HEK293T (cell line): ENCODE measurements at regions not wholly inside any gene's neighbourhood (a gene's known extent, or its start where the extent isn't known, plus 50 kb on each side); places are given as distances from the start of the nearest gene placed in this dataset.
"Not testable (repeated sequence)": the region's sequence is repeated elsewhere in the genome, so short reads cannot be mapped to it uniquely, and the experiment has no call there.

ENCODE experiments used
- CTCF ChIA-PET: fragments of 350-600 bp; formaldehyde crosslinking; extraction: SDS; loops from one replicate; lab custom pipeline; 2021; ENCODE audit warnings: antibody characterized with exemption, inconsistent platforms; lab: Yijun Ruan, JAX
- POLR2A ChIA-PET: fragments of 350-600 bp; formaldehyde crosslinking; extraction: SDS; loops from one replicate; lab custom pipeline; 2020; ENCODE audit warnings: antibody characterized with exemption, inconsistent platforms; lab: Yijun Ruan, JAX
- DNase-seq: peaks from one replicate; pipeline ENCODE4 v3.0.0; 2012; ENCODE audit warnings: mixed read lengths; ENCODE audit errors: extremely low spot score
- ARNT ChIP-seq: fragments of 450-650 bp; IDR thresholded peaks from 2 replicates; pipeline ENCODE4 v1.6.1; 2017; ENCODE audit warnings: mild to moderate bottlenecking
- BHLHE40 ChIP-seq: fragments of 450-650 bp; IDR thresholded peaks from 2 replicates; pipeline ENCODE4 v1.6.1; 2016; ENCODE audit warnings: mild to moderate bottlenecking, moderate library complexity, borderline replicate concordance
- CTBP1 ChIP-seq: fragments of 450-650 bp; IDR thresholded peaks from 2 replicates; pipeline ENCODE4 v1.6.1; 2016; ENCODE audit warnings: borderline replicate concordance
- ELF4 ChIP-seq: fragments of 450-650 bp; IDR thresholded peaks from 2 replicates; pipeline ENCODE4 v1.6.1; 2017; ENCODE audit warnings: antibody characterized with exemption
- FOXA1 ChIP-seq: fragments of 450-650 bp; IDR thresholded peaks from 2 replicates; pipeline ENCODE4 v1.6.1; 2016; ENCODE audit warnings: mild to moderate bottlenecking
- FOXK2 ChIP-seq: fragments of 450-650 bp; IDR thresholded peaks from 2 replicates; pipeline ENCODE4 v1.6.1; 2016; ENCODE audit warnings: mild to moderate bottlenecking
- FOXM1 ChIP-seq: fragments of 450-650 bp; IDR thresholded peaks from 2 replicates; pipeline ENCODE4 v1.6.1; 2017; ENCODE audit warnings: mild to moderate bottlenecking, borderline replicate concordance
- HDGF ChIP-seq: fragments of 450-650 bp; IDR thresholded peaks from 2 replicates; pipeline ENCODE4 v1.6.1; 2017; ENCODE audit warnings: antibody characterized with exemption, borderline replicate concordance
- L3MBTL2 ChIP-seq: fragments of 450-650 bp; conservative IDR thresholded peaks from 2 replicates; pipeline ENCODE4 v1.6.1; 2016; ENCODE audit warnings: mild to moderate bottlenecking
- LEF1 ChIP-seq: fragments of 450-650 bp; IDR thresholded peaks from 2 replicates; pipeline ENCODE4 v1.6.1; 2017; ENCODE audit warnings: mild to moderate bottlenecking, borderline replicate concordance
- NFRKB ChIP-seq: fragments of 450-650 bp; IDR thresholded peaks from 2 replicates; pipeline ENCODE4 v1.6.1; 2016; ENCODE audit warnings: mild to moderate bottlenecking, moderate library complexity
- SP1 ChIP-seq: fragments of 450-650 bp; IDR thresholded peaks from 2 replicates; pipeline ENCODE4 v1.6.1; 2017
- SUZ12 ChIP-seq: fragments of 450-650 bp; IDR thresholded peaks from 2 replicates; pipeline ENCODE4 v1.6.1; 2016; ENCODE audit warnings: mild to moderate bottlenecking
- TARDBP ChIP-seq: fragments of 450-650 bp; IDR thresholded peaks from 2 replicates; pipeline ENCODE4 v1.6.1; 2016
- ZNF384 ChIP-seq: fragments of 450-650 bp; IDR thresholded peaks from 2 replicates; pipeline ENCODE4 v1.6.1; 2016
- TF ChIP-seq, protein P1 (sequence below): fragments of 450-650 bp; IDR thresholded peaks from 2 replicates; pipeline ENCODE4 v1.6.1; 2016

DNA sequence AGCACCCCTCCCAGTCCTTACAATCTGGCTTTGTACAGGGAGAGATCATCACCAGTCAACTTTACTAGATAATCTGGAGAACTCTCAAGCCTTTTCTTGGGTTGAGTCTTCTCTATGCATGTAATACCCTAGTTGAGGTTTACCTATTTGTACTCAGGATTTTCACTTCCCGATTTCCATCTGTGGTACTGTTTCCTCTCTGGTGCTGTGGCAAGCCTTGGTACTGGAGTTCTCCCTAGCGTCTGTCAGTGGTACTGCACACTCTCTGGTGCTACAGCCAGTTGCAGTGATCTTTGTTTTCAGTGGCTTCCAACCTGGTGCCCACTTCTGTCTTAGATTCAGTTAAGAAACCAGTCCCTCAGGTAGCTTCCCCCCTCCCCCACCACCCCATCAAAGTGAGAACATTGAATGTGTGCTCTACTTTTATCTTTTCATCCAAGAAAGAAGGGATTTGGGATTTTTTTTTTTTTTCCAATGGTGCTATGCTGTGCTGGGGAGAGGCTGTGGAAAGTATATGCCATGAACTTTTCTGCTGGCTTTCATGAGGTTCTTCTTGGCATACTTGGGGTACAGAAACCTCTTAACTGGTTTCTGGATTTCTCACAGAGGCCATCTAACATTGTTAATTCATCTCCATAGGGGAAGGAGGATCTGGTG is 69.4 kb upstream of the EVL start:
- ChIA-PET CTCF (interaction anchor here (1.4 to 1.5 kb wide), 2 partner anchors 13 to 26 kb away, joined by 4 to 6 read pairs; no protein-coding TSS in a partner anchor), POLR2A (no interaction called here)
- DNase-seq, result peak; percentile 73
- TF ChIP-seq HDGF (no peak), SUZ12 (no peak), FOXK2 (no peak), ZNF384 (no peak), FOXA1 (no peak), LEF1 (no peak), ELF4 (no peak), BHLHE40 (no peak), L3MBTL2 (no peak), SP1 (no peak), FOXM1 (no peak), TARDBP (no peak), ARNT (no peak), CTBP1 (no peak), NFRKB (no peak)
- TF ChIP-seq, protein P1, sequence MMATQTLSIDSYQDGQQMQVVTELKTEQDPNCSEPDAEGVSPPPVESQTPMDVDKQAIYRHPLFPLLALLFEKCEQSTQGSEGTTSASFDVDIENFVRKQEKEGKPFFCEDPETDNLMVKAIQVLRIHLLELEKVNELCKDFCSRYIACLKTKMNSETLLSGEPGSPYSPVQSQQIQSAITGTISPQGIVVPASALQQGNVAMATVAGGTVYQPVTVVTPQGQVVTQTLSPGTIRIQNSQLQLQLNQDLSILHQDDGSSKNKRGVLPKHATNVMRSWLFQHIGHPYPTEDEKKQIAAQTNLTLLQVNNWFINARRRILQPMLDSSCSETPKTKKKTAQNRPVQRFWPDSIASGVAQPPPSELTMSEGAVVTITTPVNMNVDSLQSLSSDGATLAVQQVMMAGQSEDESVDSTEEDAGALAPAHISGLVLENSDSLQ, result no peak

DNA sequence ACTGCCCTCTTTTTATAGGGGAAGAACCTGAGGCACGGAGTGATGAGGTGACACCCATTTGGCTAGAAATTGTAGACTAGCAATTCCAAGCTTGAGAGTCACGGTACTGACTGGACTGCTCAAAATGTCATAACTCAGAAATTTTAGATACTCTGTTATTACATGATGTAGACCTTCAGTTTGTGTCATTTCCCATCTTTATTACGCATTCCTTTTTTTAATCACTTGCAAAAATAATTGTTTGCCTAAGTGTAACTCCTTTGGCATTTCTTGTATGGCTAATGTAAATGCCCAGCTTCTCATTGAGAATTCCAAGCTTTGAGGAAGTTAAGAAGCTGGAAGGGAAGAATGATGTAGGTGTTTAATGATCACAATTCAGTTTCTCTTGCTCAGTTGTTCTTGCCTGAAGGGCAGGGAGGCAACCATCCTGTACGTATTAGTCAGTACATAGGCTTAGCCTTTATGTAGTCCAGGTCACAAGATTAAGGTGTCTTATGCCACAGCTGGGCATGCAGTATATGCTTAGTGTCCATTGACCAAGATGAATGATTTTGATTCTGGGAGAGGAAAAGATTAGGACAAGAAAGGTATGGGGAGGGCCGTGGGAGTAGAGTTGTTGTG is 68.2 kb upstream of the EVL start:
- ChIA-PET POLR2A (no interaction called here), CTCF (interaction anchor here (1.4 to 1.5 kb wide), 3 partner anchors 14 to 24 kb away, joined by 3 to 6 read pairs (median 4); no protein-coding TSS in a partner anchor)
- DNase-seq, result no peak
- TF ChIP-seq SP1, result no peak
- TF ChIP-seq ELF4, result no peak
- TF ChIP-seq ZNF384, result no peak
- TF ChIP-seq BHLHE40, result no peak
- no peak for TF ChIP-seq FOXM1

DNA sequence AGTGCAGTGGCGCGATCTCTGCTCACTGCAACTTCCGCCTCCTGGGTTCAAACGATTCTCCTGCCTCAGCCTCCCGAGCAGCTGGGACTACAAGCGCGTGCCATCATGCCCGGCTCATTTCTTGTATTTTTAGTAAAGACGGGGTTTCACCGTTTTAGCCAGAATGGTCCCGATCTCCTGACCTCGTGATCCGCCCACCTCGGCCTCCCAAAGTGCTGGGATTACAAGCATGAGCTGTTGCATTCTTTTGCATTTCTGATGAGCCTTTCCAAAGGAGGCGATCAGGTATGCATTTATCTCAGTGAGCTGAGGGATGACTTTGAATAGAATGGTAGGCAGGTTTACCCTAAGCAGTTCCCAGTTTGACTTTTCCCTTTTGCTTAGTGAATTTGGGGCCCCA is 64.8 kb upstream of the EVL start:
- CTCF ChIA-PET, DNase-seq, POLR2A ChIA-PET: not testable (repeated sequence)

DNA sequence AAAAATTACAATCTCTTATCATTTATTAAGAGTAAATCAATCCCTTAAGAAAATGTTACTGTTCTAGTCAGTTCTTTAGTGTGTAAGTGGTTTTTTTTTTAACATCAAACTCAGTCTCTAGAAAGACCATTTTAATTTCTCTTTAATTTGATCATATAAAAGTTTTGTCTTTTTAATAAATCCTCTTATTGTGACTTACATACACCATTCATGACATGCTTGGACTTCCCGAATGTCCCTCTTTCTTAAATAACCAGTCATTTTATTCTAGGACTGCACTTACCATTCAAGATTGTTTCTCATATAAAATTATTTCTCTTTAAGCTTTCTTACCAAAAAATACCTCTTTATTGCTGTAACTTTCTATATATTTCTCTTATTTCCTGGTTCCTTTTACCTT is 60.8 kb upstream of the EVL start:
- no peak for TF ChIP-seq L3MBTL2
- no peak for TF ChIP-seq BHLHE40
- TF ChIP-seq NFRKB, result no peak
- no peak for TF ChIP-seq ZNF384
- TF ChIP-seq FOXA1, result no peak
- TF ChIP-seq HDGF, result no peak
- no peak for TF ChIP-seq ARNT
- TF ChIP-seq FOXM1, result no peak
- TF ChIP-seq ELF4, result no peak
- no peak for TF ChIP-seq TARDBP
- TF ChIP-seq FOXK2, result no peak
- no peak for TF ChIP-seq LEF1
- no peak for TF ChIP-seq SP1
- no peak for TF ChIP-seq CTBP1
- TF ChIP-seq, protein P1, result no peak
- TF ChIP-seq SUZ12, result no peak
- CTCF ChIA-PET, result no interaction called here
- no peak for DNase-seq
- POLR2A ChIA-PET, result no interaction called here

DNA sequence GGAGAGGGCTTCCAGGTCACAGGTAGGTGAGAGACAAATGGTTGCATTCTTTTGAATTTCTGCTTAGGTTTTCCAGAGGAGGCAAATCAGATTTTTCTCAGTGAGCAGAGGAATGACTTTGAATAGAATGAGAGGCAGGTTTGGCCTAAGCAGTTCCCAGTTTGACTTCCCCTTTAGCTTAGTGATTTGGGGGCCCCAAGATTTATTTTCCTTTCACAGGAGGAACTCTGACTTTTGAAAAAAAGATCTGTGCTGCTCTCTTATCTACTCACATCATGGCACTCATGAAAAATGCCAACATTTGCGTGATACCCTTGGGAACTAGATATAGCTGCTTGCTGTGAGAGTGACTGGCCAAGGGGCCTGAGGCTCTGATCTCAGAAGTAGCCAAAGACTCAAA is 58.0 kb upstream of the EVL start:
- no peak for DNase-seq
- ChIA-PET CTCF (interaction anchor here (1.2 kb wide), 1 partner anchor 14 kb away, joined by 7 read pairs; no protein-coding TSS in a partner anchor), POLR2A (interaction anchor here (0.7 kb wide), 1 partner anchor 34 kb away, joined by 3 read pairs; no protein-coding TSS in a partner anchor)
- TF ChIP-seq ZNF384 (no peak), NFRKB (no peak), LEF1 (no peak), FOXM1 (no peak), SUZ12 (no peak), ARNT (no peak), BHLHE40 (no peak), L3MBTL2 (no peak), SP1 (no peak), FOXA1 (no peak), CTBP1 (no peak)
- TF ChIP-seq, protein P1, result no peak

DNA sequence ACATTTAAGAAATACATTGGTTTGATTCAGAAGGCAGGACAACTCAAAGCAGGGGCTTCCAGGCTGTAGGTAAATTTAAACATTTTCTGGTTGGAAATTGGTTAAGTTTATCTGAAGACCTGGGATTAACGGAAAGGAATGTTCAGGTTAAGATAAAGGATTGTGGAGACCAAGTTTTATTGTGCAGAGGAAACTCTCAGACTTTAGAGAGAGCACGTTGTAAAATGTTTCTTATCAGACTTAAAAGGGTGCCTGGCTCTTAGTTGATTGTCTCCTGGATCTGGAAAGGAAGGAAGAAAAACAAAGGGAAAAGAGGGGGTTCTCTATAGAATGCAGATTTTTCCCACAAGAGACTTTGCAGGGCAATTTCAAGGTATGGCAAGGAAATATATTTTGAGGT is 55.4 kb upstream of the EVL start:
- POLR2A ChIA-PET, DNase-seq, CTCF ChIA-PET: not testable (repeated sequence)

DNA sequence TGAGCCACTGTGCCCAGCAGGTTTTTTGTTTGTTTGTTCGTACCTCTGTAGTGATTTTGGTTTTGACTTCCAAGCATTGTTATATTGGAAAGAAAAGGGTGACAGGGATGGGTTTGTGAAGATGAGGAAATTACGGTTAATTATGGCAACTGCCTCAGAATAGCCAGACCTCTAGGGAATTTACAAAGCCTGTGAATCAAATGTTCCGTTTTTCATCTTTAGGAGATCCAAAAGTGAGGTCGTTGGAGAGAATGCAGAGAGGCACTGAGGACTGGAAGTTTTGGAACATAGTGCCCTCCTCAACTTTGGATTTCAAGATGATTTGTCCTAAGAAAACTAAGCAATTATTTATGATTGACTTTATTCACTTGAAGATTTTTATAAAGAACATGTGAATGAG is 54.5 kb upstream of the EVL start:
- ChIA-PET CTCF (no interaction called here), POLR2A (no interaction called here)
- TF ChIP-seq ELF4 (no peak), SP1 (no peak), FOXA1 (no peak)
- no peak for DNase-seq
